IMR-90 (cell line): ENCODE measurements at regions not wholly inside any gene's neighbourhood (a gene's known extent, or its start where the extent isn't known, plus 50 kb on each side); places are given as distances from the start of the nearest gene placed in this dataset.

Experiments
- ATAC-seq: fragments of 200-7000 bp; cut with Tn5 transposase; 2 replicates; pipeline ENCODE4 v1.9.1; 2020; ENCODE audit warnings: low read depth, mild to moderate bottlenecking, moderate library complexity
- BruUV-seq: library from RNA; stranded (reverse); fragments of 400-500 nt; replicated peaks from 2 replicates; lab custom pipeline; 2021; lab: Mats Ljungman, UMichigan
- CTCF ChIA-PET: fragments of 300-600 bp; formaldehyde crosslinking; extraction: SDS; loops from one replicate; lab custom pipeline; 2021; ENCODE audit warnings: antibody characterized with exemption; lab: Yijun Ruan, JAX
- POLR2A ChIA-PET: fragments of 300-600 bp; sonication (Branson Sonifier 250); formaldehyde crosslinking; loops from one replicate; lab custom pipeline; 2022; ENCODE audit warnings: antibody characterized with exemption; ENCODE audit not compliant: unreplicated experiment; lab: Charles Lee
- DNase-seq: peaks from one replicate; pipeline ENCODE4 v3.0.0; 2013
- H2AFZ ChIP-seq: replicated peaks from 2 replicates; pipeline ENCODE3; 2013; ENCODE audit warnings: low read length, mild to moderate bottlenecking; ENCODE audit not compliant: poor library complexity
- H2AK5ac ChIP-seq: 2 replicates; pipeline ENCODE4 v1.6.1; 2013; ENCODE audit warnings: low read depth, low read length, inconsistent platforms
- H2AK9ac ChIP-seq: replicated peaks from 2 replicates; pipeline ENCODE3; 2013; ENCODE audit warnings: mild to moderate bottlenecking, low read depth, low read length, moderate library complexity; ENCODE audit not compliant: poor library complexity
- H2BK120ac ChIP-seq: 2 replicates; pipeline ENCODE4 v1.6.1; 2013; ENCODE audit warnings: low read depth, low read length, inconsistent platforms
- H2BK15ac ChIP-seq: 3 replicates; pipeline ENCODE4 v1.6.1; 2013; ENCODE audit warnings: low read depth, low read length, inconsistent platforms
- H2BK20ac ChIP-seq: 2 replicates; pipeline ENCODE4 v1.6.1; 2013; ENCODE audit warnings: low read depth, mild to moderate bottlenecking, inconsistent platforms, low read length, moderate library complexity
- H2BK5ac ChIP-seq: 2 replicates; pipeline ENCODE4 v1.6.1; 2013; ENCODE audit warnings: mild to moderate bottlenecking, low read depth, low read length, inconsistent platforms; ENCODE audit not compliant: poor library complexity, severe bottlenecking
- H3K14ac ChIP-seq: replicated peaks from 2 replicates; pipeline ENCODE4 v1.6.1; 2013; ENCODE audit warnings: low read depth, low read length, inconsistent platforms
- H3K18ac ChIP-seq: 2 replicates; pipeline ENCODE4 v1.6.1; 2013; ENCODE audit warnings: low read depth, low read length, control low read depth
- H3K23ac ChIP-seq: 2 replicates; pipeline ENCODE4 v1.6.1; 2013; ENCODE audit warnings: low read depth, low read length, inconsistent platforms
- H3K27ac ChIP-seq: 2 replicates; pipeline ENCODE4 v1.5.1; 2013; ENCODE audit warnings: mild to moderate bottlenecking, control low read depth, low read length; ENCODE audit not compliant: insufficient read depth
- H3K27me3 ChIP-seq: 2 replicates; pipeline ENCODE4 v1.6.1; 2013; ENCODE audit warnings: low read length; ENCODE audit not compliant: control insufficient read depth, insufficient read depth
- H3K36me3 ChIP-seq: 2 replicates; pipeline ENCODE4 v1.6.1; 2013; ENCODE audit warnings: low read length, mixed read lengths; ENCODE audit not compliant: control insufficient read depth, insufficient read depth
- H3K4ac ChIP-seq: 2 replicates; pipeline ENCODE4 v1.6.1; 2013; ENCODE audit warnings: low read depth, low read length, inconsistent platforms
- H3K4me1 ChIP-seq: 2 replicates; pipeline ENCODE4 v1.6.1; 2013; ENCODE audit warnings: low read length, mixed read lengths; ENCODE audit not compliant: control insufficient read depth, insufficient read depth
- H3K4me2 ChIP-seq: 2 replicates; pipeline ENCODE4 v1.6.1; 2013; ENCODE audit warnings: low read depth, mild to moderate bottlenecking, control low read depth, low read length, moderate library complexity
- H3K4me3 ChIP-seq: 2 replicates; pipeline ENCODE4 v1.5.1; 2013; ENCODE audit warnings: low read depth, mild to moderate bottlenecking, control low read depth, low read length, moderate library complexity; ENCODE audit not compliant: insufficient read depth
- H3K56ac ChIP-seq: 2 replicates; pipeline ENCODE4 v1.6.1; 2013; ENCODE audit warnings: low read length, inconsistent platforms; ENCODE audit not compliant: insufficient read depth; ENCODE audit errors: extremely low read depth
- H3K79me1 ChIP-seq, 2 experiments: 2 replicates each; pipeline ENCODE4 v1.6.1; 2013; ENCODE audit warnings: low read length in 2 of 2, inconsistent platforms in 1 of 2, low read depth in 1 of 2
- H3K9ac ChIP-seq: 2 replicates; pipeline ENCODE4 v1.6.1; 2013; ENCODE audit warnings: low read depth, low read length, control low read depth
- H3K9me1 ChIP-seq: 2 replicates; pipeline ENCODE4 v1.6.1; 2013; ENCODE audit warnings: low read length, inconsistent platforms; ENCODE audit not compliant: insufficient read depth
- H3K9me3 ChIP-seq: 2 replicates; pipeline ENCODE4 v1.6.1; 2013; ENCODE audit warnings: low read length; ENCODE audit not compliant: control insufficient read depth, insufficient read depth
- H4K20me1 ChIP-seq: 2 replicates; pipeline ENCODE4 v1.6.1; 2013; ENCODE audit warnings: low read length, inconsistent platforms; ENCODE audit not compliant: insufficient read depth
- H4K5ac ChIP-seq: 2 replicates; pipeline ENCODE4 v1.6.1; 2013; ENCODE audit warnings: mild to moderate bottlenecking, low read depth, low read length, control low read depth
- H4K8ac ChIP-seq, 2 experiments: 2 replicates each; pipeline ENCODE4 v1.6.1; 2013; ENCODE audit warnings: low read depth in 2 of 2, low read length in 2 of 2, control low read depth in 1 of 2, inconsistent platforms in 1 of 2
- H4K91ac ChIP-seq: 2 replicates; pipeline ENCODE4 v1.6.1; 2013; ENCODE audit warnings: low read depth, low read length, inconsistent platforms; ENCODE audit not compliant: insufficient read depth
- BHLHE40 ChIP-seq: fragments of 150-350 bp; IDR thresholded peaks from 2 replicates; pipeline ENCODE4 v1.6.1; 2016; ENCODE audit warnings: mild to moderate bottlenecking, low read depth, low read length
- CEBPB ChIP-seq: IDR thresholded peaks from 2 replicates; pipeline ENCODE4 v1.6.1; 2012; ENCODE audit warnings: low read depth, low read length, improper control_type of control experiment
- CHD1 ChIP-seq: IDR thresholded peaks from 2 replicates; pipeline ENCODE4 v1.6.1; 2012; ENCODE audit warnings: low read depth, low read length, improper control_type of control experiment
- CTCF ChIP-seq: conservative IDR thresholded peaks from 2 replicates; pipeline ENCODE4 v1.5.1; 2012; ENCODE audit warnings: mild to moderate bottlenecking, low read depth, low read length, improper control_type of control experiment
- FOS ChIP-seq: fragments of 150-350 bp; IDR thresholded peaks from 2 replicates; pipeline ENCODE4 v1.6.1; 2016; ENCODE audit warnings: low read depth, low read length
- MAFK ChIP-seq: IDR thresholded peaks from 2 replicates; pipeline ENCODE4 v1.6.1; 2012; ENCODE audit warnings: low read depth, low read length, improper control_type of control experiment
- MAZ ChIP-seq: IDR thresholded peaks from 2 replicates; pipeline ENCODE4 v1.6.1; 2012; ENCODE audit warnings: low read depth, mild to moderate bottlenecking, low read length, improper control_type of control experiment, moderate library complexity, borderline replicate concordance
- MXI1 ChIP-seq: IDR thresholded peaks from 2 replicates; pipeline ENCODE4 v1.6.1; 2012; ENCODE audit warnings: low read depth, mild to moderate bottlenecking, low read length, moderate library complexity, borderline replicate concordance
- NFE2L2 ChIP-seq: fragments of 150-350 bp; IDR thresholded peaks from 2 replicates; pipeline ENCODE4 v1.6.1; 2016; ENCODE audit warnings: low read depth, mild to moderate bottlenecking, low read length
- POLR2A ChIP-seq: IDR thresholded peaks from 2 replicates; pipeline ENCODE4 v1.6.1; 2012; ENCODE audit warnings: mild to moderate bottlenecking, low read depth, low read length
- RAD21 ChIP-seq: IDR thresholded peaks from 2 replicates; pipeline ENCODE4 v1.6.1; 2012; ENCODE audit warnings: low read length, improper control_type of control experiment
- RCOR1 ChIP-seq: IDR thresholded peaks from 2 replicates; pipeline ENCODE4 v1.6.1; 2012; ENCODE audit warnings: mild to moderate bottlenecking, low read length, improper control_type of control experiment; ENCODE audit not compliant: insufficient replicate concordance
- RFX5 ChIP-seq: IDR thresholded peaks from 2 replicates; pipeline ENCODE4 v1.8.0; 2012; ENCODE audit warnings: low read depth, mild to moderate bottlenecking, low read length, moderate library complexity
- SMC3 ChIP-seq: fragments of 150-350 bp; IDR thresholded peaks from 2 replicates; pipeline ENCODE4 v1.6.1; 2016; ENCODE audit warnings: low read depth, mild to moderate bottlenecking, antibody characterized with exemption, low read length, moderate library complexity
- USF2 ChIP-seq: fragments of 150-350 bp; IDR thresholded peaks from 2 replicates; pipeline ENCODE4 v1.6.1; 2017; ENCODE audit warnings: mild to moderate bottlenecking, antibody characterized with exemption, low read length, low read depth
- WGBS, 2 experiments: methylation state at CpG; one replicate each; pipeline versions ENCODE4 v1.1.5 to v1.1.7; 2013; ENCODE audit warnings: missing lambda C conversion rate in 2 of 2; ENCODE audit not compliant: insufficient read length in 1 of 2; ENCODE audit errors: extremely low coverage in 2 of 2; 5-methylcytosine and 5-hydroxymethylcytosine counted together
- dilution Hi-C: fragments of 300-500 bp; cut with HindIII; formaldehyde crosslinking; loops from one replicate; pipeline ENCODE4 v1.14.3; 2018; ENCODE audit warnings: low sequenced_read_pairs; ENCODE audit not compliant: unreplicated experiment
- in situ Hi-C: fragments of 300-500 bp; cut with MboI; formaldehyde crosslinking; loops from 3 replicates; pipeline ENCODE4 v1.14.3; 2019; ENCODE audit warnings: low sequenced_read_pairs, inconsistent platforms, mixed read lengths
- intact Hi-C: fragments of 100-400 bp; cut with micrococcal nuclease; formaldehyde crosslinking; loops from 2 replicates; pipeline ENCODE4 v1.10.0; 2022
- TF ChIP-seq, protein P1 (sequence below): fragments of 150-350 bp; IDR thresholded peaks from 2 replicates; pipeline ENCODE4 v1.6.1; 2016; ENCODE audit warnings: low read depth, mild to moderate bottlenecking, low read length, moderate library complexity, borderline replicate concordance

DNA sequence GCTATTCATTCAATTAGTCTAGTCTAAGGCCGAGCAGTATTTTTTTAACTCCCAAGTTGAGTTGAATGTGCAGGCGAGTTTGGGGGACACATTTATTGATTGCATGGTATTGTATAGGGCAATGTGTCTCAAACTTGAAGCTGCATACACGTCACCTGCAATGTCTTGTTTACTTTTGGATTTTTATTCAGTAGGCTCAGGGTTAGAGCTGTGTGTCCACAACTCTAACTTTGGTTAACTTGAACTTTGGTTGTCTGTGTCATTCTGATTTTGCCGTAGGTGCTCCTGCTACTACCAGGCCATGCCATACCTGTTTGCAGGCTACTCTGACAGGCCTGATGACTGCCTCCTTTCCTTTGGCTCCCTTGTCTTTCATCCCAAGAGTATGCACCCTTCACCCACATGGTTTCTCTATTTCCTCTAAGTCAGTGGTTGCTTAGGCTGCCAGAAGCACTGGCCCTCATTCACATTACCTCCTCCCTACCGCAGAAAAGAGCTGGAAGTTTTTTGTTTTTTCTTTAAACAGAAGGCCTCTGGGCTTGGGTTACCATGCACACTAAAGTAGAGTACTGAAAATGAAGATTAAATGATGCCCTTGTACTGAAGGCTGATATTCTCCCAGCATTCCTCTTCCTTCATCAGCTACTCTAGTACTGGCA, 219.4 kb upstream of the SPOPL start:
- WGBS, 2 experiments, result 72% methylated on average over 2 of the region's 5 CpGs; no CpG with 5 or more reads in 1 of the 2 experiments
- POLR2A ChIA-PET, result no interaction called here
- intact Hi-C loops (no loop called here), dilution Hi-C loops (no loop called here), in situ Hi-C loops (no loop called here)
- no peak overlapping the region for H3K18ac ChIP-seq
- no peak overlapping the region for H3K9ac ChIP-seq
- DNase-seq (no peak), ATAC-seq (no peak)
- H2AK5ac ChIP-seq, result no peak overlapping the region
- no peak overlapping the region for H4K91ac ChIP-seq
- H3K27me3 ChIP-seq, result no peaks in the 10 kb centered on the region
- BruUV-seq, result no TSS peak
- H3K9me1 ChIP-seq, result no peaks in the 10 kb centered on the region
- no peaks in the 10 kb centered on the region for H4K20me1 ChIP-seq
- H3K9me3 ChIP-seq, result peaks cover 2% of the 10 kb centered on the region; the same call in 1 of the 2 replicates
- H3K79me1 ChIP-seq, result no peaks in the 10 kb centered on the region
- H3K4me3 ChIP-seq, result no peak overlapping the region
- H2AFZ ChIP-seq, result no peak overlapping the region
- H2BK15ac ChIP-seq, result no peak overlapping the region
- no peak overlapping the region for H2BK5ac ChIP-seq
- H2BK120ac ChIP-seq, result no peak overlapping the region
- H3K14ac ChIP-seq, result no peak overlapping the region; the same call in 1 of the 2 replicates
- H3K4ac ChIP-seq, result no peak overlapping the region
- no peak overlapping the region for H2BK20ac ChIP-seq
- CTCF ChIA-PET, result no interaction called here
- H3K4me1 ChIP-seq, result no peaks in the 10 kb centered on the region
- H3K23ac ChIP-seq, result no peak overlapping the region
- no peak overlapping the region for H4K5ac ChIP-seq
- TF ChIP-seq CEBPB (no peak), BHLHE40 (no peak), MAFK (no peak), CHD1 (no peak), RAD21 (no peak), POLR2A (no peak), USF2 (no peak), SMC3 (no peak), RCOR1 (no peak), RFX5 (no peak), NFE2L2 (no peak), FOS (no peak), MAZ (no peak), CTCF (no peak), MXI1 (no peak)
- TF ChIP-seq, protein P1, sequence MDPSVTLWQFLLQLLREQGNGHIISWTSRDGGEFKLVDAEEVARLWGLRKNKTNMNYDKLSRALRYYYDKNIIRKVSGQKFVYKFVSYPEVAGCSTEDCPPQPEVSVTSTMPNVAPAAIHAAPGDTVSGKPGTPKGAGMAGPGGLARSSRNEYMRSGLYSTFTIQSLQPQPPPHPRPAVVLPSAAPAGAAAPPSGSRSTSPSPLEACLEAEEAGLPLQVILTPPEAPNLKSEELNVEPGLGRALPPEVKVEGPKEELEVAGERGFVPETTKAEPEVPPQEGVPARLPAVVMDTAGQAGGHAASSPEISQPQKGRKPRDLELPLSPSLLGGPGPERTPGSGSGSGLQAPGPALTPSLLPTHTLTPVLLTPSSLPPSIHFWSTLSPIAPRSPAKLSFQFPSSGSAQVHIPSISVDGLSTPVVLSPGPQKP, result no peak
- no peak overlapping the region for H2AK9ac ChIP-seq
- no peak overlapping the region for H3K56ac ChIP-seq
- H4K8ac ChIP-seq, result no peak overlapping the region
- H3K4me2 ChIP-seq, result no peak overlapping the region
- no peak overlapping the region for H3K27ac ChIP-seq
- no peaks in the 10 kb centered on the region for H3K36me3 ChIP-seq
